Activated CD4-positive, alpha-beta T cell treated with anti-CD3 and anti-CD28 coated beads for 24 hours (primary cell): ENCODE measurements at regions not wholly inside any gene's neighbourhood (a gene's known extent, or its start where the extent isn't known, plus 50 kb on each side); places are given as distances from the start of the nearest gene placed in this dataset.

ENCODE experiments used
- DNase-seq, 2 donors: peaks; one replicate each; pipeline ENCODE4 v3.0.0-alpha.2; 2020; ENCODE audit warnings: low read depth in 2 of 2

DNA sequence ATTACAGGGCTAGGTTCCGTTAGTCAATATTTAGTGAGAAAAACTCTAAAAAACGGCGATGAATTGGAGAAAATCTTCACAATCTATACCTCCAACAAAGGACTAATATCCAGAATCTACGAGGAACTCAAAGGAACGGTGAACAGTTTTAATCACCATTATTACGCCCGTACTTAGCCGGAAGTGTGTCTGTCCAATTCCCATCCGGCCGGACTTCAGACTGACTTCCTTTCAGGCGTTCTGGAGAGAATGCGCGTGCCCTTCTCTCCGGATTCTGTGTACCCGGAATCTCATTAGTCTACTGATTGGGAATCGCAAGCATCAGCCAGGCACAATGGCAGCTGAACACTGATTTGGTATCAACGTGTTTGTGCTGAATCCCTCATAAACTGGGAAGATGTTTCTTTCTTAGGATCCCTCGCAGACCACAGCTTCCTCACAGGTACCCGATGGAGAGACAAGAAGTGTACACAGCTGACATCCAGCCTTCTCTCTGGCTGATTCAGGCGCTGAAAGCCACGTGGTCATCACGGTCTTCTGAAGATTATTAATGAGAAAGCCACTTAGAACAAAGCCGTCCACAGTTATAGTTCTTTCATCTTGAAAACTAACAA lies 239.9 kb downstream of the ZNF516 start:
- no peak for DNase-seq

DNA sequence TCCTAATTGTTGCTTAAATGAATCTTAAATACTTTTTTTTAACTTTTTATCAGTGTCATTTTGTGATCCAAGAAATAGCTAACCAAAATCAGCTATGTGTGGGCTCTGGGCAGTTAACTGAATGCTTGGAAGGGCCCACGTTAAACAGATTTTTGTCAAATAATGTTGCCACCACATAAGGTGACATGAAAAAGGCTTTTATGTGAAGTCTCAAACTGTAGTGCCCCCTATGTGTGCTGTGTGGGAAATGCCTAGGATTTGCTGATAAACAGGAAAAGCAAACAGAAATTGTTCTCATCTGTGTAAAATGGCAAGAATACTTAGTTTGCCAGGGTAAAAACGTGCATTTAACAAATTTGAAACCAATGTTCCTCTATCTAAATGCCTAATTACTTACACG lies 242.2 kb downstream of the ZNF516 start:
- no peak for DNase-seq

DNA sequence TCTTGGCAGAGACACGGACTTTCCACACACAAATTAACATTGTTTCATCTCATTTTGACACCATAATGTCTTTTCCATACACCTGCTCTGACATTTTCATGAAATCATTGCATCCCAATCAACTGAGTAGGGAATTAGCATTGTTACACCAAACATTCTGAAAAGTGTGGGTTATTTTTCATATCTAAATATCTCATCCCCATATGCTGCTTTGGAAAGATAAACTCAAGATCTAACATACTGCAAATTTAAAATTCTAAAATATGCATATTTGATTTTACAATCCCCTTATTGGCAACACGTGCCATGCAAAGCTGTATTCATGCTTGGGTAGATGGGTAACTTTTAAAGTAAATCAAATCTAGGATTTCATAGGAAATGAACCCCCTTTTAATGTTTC lies 242.9 kb downstream of the ZNF516 start:
- DNase-seq: no peak

DNA sequence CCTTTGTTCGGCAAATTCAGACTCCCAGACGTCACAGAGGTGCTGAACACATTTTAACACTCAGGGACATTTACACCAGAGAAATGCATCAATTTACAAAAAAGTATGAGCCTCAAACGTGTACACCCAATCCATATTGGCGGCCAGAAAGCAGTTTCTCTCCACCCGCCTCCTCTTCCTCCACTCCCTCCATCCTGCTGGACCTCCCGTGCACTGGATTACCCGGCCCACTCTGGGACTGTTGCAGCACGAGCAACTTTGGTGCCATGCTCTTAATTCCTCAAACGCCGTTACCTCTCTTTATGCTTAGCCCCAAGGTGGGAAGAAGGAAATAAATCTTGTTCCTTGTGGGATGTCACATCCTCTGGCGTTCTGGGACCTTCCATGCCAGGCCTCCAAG lies 243.4 kb downstream of the ZNF516 start:
- no peak for DNase-seq

DNA sequence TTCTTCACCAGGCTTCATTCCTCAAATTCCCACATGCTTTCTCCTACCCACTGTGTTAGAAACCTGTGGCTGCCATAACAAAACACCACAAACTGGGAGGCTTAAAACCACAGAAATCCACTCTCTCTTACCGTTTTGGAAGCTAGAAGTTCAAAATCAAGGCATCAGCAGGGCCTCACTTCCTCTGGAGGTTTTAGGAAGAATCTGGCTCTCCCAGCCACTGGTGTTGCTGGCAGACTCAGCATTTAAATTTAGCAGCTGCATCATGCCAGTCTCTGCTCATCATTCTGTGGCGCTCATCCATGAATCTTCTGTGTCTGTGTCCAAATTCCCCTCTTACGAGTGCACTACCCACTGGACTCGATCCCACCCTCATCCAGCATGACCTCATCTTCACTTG lies 248.5 kb downstream of the ZNF516 start:
- no peak for DNase-seq

DNA sequence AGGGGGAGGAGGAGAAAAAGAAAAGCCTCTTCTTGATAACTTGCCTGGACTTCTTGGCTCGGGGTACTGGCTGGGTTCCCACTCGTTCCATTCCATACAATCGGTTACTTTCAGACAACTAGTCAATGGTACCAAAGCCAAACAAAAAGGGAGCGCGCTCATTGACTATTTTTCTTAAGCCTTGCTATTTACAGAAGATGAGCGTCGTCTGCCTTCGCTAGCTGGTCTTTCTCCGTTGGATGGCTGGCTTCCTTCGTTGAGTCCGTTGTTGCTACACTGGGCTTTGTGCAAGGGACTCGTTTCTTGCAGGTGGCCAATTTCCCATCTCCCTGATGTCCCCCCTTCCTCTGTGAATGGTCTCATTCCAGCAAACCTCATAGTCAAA lies 260.4 kb downstream of the ZNF516 start:
- no peak for DNase-seq

DNA sequence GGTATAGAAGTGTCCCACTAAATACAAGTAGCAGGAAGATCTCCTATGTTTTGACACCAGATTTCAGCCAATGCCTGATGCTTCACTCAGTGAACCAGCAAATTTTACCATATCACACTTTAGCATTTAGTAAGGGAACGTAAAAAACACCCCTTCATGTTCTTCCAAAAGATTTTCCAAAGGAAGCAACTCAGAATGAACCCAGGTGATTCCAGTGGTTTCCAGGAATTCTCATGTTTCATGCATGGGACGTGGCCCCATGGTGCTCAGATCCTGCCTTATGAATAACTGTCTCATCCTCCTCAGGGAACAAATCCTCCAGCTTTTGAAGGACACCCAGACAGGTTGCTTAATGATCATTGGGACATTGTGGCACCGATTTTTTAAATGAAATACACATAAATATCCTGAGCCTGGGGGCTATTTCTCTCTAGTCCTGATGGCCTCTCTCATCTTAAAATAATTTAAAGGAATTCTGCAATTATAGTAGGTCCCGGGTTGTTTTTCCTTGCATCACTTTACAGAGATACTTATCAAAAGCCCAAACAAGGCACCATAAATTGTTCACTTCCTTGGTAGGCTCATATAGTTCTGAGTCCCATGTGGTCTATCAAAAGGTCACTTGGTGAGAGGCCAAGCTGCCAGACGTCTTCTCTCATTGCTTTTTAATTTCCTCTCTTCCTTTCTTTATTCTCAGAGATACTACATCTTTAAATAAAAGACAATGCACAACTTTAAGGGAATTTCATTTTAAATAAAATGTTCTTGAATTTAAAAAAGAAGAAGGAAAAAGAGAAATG lies 261.0 kb downstream of the ZNF516 start:
- DNase-seq: no peak

DNA sequence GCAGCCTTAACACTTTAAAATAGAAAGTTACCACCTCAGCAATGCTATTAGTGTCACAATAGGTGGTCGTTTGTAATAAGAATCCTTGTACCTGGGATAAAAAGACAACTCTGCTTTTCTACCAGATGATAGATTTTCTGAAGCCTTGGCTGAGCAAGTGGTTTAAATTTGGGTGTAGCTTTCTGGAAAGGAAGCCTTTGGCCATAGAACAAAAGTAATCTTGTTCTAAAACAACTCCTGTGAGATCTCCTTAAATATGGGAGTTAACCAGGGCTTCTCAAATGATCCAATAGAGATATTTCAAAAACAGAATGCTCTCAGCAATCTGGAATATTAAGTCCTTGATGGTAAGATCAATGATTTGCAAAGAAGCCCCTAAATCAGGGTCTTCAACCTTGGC lies 261.6 kb downstream of the ZNF516 start:
- no peak for DNase-seq

DNA sequence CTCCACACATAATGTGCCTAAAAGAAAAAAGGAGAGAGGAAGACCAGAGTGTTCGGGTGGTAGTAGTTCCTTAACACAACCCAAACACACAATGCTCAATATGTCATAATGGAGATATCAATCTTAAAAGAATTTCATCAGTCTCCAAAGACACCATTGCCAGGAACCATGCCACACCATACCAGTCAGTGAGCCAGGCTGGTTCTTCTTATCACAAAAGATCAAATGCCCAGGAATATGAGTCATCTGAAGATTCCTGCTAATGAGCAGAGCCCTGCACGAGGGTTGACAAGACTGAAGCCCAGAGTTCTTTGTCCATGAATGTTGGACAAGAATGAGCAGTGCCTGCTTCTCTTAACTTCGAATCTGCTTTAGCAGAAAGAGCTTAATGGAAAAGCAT lies 262.3 kb downstream of the ZNF516 start:
- no peak for DNase-seq

DNA sequence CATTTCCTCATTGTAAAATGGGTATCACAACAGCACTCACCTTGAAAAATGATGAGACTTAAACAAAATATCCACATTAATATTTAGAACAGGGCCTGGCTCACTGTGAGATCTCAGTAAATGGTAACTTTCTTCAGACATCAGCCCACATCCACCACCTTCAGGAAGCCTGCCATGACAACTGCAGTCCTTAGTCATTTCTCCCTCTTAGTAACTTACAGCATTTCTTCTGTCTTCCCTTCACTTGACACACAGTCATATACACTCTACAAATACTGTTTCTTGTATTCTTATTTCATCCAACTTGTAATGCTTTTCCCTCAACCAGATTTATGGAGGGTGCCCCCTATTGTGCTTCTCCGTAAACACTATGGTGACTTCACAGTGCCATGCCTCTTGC lies 263.0 kb downstream of the ZNF516 start:
- DNase-seq: no peak

DNA sequence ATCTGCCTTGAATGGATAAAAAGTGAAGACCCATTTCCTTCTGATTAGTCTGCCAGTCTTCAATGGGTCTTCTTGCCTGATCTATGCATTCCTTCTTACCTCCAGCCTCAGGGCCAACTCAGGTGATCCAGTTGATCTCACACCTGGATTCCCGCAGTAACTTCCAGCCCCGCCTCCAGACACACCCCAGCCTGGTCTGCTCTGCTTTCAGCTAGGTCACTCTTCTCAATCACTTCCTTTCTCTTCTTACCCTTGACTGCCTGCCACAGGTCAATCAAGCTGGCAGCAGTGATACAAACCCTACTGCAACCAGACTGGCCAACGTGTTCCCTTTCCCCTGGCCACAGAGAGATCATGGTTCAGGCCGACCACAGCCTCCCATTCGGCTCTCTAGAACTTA lies 263.6 kb downstream of the ZNF516 start:
- no peak for DNase-seq

DNA sequence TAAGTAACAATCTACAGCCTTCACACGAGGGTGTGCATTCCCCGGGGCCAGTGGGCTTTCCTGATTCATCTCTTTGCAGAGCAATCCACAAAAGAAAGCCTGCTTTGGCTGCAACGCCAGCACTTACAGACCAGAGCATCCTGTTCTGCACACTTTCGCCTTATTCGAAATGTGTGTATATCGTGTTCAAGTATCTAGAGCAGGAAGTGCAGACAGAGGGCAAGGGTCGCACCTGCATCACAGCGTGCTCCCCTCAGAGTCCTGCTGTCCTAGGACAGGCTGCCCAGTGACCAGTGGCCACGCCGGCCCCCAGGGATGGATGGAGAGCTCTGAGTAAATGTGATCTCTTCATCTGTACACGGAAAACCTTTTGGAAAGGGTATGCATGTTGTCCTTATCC lies 264.3 kb downstream of the ZNF516 start:
- no peak for DNase-seq

DNA sequence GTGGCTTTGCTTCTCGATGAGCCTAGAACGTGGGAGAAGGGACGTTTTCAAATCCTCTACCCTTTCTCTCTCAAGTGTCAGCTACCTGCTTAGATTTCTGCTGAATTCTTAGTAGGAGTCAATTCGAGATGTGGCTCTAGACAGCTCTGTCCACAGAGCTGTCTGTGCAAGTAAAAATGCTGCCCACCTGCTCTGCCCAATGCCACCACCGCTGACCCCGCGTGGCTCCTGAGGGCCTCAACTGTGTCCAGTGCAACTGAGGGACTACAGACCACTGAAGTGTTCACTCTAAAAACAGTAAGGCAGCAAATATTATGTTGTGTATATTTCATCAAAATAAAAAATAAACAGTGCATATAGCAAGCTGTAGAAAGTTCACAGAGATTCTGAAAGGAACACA lies 266.3 kb downstream of the ZNF516 start:
- DNase-seq: no peak

DNA sequence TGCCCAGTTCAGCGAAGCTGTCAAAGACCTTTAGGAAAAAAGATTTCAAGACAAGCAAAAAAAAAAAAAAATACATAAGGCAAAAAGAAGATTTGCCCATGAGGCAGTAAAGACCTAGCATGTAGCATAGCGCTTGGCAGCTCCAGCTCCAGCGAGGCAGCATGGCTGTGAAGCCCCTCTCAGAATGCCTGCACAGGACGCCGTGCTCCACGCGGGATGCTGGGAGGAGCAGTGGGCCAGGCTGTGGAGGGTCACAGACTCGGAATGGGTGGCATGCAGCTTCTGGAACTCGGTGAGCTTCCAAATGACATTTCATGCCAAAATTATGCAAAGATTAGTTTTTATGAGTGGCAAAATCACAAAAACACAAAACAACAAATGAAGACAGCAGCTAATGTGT lies 267.3 kb downstream of the ZNF516 start:
- DNase-seq: no peak

DNA sequence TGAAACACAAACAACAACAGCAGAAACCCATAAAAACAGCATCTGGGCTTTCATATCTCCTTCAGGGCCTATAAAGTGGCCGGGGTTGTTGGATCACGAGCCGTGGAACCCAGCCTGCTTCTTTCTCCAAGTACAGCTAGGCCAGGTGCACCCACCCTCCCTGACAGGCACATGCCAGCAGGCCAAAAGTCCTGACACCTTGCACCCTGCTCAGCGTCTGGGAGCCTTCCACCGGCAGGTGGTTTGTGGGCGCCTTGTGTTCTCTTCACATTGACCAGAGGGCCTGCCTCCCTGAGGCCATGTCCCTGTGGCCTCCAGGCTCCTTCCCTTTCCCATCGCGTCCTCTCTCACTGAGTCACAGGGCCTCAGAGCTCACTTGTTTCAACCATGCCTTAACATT lies 271.6 kb downstream of the ZNF516 start:
- no peak for DNase-seq

DNA sequence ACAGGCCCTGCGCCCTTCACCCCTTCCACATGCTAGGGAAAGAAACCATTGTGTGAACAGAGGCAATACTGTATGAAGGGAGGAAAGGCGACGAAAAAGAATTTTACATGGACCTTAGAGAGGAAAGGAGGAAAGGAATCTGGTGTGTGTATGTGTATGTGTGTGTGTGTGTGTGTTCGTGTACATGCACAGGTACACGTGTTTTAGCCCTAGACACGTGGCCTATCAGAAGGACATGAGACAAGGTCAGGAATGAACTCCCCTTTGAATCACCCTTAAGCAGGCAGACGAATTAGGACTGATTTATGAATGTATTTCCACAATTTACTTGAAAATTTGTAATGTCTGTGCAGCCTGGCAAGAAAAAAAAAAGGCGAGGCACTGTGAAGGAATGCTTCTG lies 276.0 kb downstream of the ZNF516 start:
- no peak for DNase-seq

DNA sequence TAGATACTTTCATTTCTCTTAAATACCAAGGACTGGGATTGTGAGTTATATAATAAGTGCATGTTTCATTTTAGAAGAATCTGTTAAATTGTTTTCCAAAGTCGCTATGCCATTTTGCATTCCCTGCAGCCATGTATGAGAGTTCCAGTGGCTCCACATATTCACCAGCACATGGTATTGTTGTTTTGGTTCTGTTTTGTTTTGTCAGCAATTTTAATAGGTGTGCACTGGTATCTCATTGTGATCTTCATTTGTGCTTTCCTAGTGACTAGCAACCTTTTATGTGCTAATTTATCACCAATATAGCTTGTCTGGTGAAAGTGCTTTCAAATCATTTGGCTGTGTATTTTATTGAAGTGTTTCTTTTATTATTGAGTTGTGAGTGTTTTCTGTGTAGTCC lies 278.9 kb downstream of the ZNF516 start:
- no peak for DNase-seq

DNA sequence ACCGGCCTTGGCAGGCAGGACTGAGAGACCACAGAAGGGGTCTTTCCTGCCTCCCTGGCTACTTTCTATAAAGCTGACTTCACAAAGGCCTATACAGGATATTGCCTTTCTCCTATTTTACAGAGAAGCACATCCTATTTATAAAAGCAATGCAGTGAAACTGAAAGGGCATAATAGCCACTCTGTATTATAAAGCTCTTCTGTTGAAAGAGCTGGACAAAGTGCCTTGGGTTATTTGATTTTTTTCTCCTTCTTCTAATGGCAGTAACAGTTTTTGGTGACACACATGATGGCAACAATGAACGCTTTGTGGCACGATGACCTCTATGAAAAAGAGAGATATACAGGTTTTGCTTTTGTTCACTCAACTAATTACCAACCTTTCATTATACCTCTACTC lies 281.1 kb downstream of the ZNF516 start:
- DNase-seq: no peak

DNA sequence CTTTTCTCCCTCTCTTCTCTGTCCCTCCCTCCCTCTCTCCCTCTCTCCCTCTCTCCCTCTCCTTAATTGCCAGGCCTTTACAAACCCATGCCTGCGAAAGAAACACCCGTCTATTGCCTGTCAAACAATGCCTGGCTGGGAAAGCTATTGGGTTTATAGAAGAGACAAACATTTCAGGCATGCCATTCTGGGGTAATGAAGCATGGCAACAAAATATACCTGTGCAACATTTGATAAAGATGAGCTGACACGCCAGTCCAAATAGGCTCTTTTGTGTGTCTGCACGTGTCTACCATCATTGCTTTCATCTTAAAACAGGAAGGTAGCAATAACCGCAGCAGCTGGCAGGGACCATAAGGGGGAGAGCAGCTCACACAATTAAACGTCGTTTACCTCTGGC lies 282.1 kb downstream of the ZNF516 start:
- no peak for DNase-seq

DNA sequence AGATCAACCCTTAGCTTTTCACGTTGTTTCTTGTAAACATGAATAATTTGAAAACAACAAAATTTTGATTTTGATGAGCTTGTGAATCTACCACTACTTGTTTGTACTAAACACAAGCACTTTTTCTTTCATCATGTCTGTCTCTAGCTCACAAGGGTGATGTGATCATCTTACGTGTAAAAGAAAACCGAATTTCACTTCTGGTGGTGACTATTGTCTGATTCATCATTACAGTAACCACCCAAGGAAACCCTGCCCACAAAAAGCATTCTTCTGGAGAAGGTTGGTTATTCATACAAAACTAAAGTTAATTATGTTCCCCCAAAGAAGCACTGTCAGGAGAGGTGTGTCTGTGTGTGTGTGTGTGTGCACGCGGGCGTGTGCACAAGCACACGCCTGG lies 285.4 kb downstream of the ZNF516 start:
- no peak for DNase-seq

DNA sequence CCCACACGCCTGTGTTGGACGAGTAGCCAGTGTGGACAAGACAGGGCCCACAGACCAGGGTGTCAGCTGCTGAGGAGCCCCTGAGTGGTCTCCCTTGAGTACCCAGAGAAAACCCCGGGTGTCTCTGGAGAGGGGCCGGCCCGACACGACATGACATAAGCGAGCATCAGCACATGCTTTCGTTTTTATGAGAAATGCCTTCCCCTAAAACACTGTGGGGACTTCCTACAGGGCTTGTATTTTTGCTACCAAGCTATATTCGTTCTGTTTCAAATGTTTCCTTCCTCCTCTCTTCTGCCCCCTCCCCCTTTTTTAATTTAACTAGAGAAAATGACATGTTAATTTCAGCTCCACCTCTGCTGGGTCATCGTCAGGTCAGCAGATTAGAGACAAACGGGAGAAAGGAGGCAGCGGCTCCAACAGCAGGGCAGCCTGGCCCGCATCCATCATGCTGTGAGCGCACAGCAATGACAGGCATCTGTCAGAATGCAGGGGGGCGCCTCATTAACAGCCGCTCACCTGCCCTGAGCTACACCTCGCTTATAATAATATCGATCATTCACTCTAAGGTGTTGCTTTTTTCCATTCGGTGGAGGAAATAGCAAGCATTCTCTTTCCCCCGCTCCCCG lies 286.2 kb downstream of the ZNF516 start:
- no peak for DNase-seq

DNA sequence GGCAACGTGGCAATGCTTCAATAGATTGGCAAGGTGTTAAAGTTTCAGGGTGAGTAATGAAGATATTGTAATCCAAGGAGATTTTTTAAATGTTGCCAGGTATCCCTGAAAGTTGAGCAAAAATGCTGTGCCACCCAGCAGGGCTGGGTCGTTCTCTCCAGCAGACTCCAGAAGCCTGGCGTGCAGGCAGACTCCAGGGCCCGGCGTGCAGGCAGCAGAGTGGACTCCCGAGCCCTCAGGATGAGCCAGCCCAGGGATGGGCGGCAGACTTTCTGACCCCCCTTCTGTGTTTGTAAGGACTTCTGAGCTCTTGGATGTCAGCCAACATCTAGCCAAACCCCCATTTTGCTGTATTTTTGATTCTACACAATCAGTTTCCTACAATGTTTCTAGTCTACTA lies 289.1 kb downstream of the ZNF516 start:
- no peak for DNase-seq

DNA sequence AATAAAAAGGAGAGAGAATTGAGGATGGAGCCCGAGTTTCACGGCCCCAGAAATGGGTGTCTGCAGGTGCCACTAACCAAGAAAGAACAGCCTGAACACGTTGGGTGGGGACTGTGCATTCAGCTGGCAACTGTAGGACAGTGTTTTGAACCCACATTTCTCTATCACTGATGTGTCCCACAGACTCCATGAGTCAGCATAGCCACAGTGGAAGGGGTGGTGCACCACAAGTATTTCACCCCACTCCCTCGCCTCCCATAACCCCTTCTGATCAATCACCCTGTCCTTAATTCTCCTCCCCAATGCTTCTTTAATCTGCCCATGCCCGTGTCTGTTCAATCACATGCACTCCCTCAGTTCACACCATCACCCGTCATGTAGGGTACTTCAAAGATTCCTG lies 291.5 kb downstream of the ZNF516 start:
- no peak for DNase-seq
